ENCODE measurements at regions not wholly inside any gene's neighbourhood (a gene's known extent, or its start where the extent isn't known, plus 50 kb on each side); places are given as distances from the start of the nearest gene placed in this dataset.

DNA sequence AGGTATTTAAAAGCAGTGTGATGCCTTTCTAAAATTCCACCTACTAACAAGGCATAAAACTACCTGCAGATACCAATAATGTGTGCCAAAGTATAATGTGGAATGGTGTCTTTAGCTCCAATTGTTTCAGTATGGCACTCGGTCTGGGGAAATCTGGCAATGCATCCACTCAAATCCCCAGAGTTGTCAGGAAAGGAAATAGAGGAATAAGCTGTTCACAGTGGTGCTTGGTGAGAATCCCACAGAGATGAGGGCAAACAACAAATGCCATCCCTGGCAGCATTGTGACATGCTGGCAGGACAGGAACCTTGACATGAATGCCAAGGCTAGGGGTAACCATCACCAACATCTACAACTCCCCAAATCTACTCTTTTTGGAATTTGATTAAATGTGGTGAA, 240.7 kb downstream of the BARHL2 start:
- no peaks in the 10 kb centered on the region for H3K27me3 Mint-ChIP-seq
- H3K27ac Mint-ChIP-seq, result no peak overlapping the region
- Histone ChIP-seq H3K4me1 (ENCODE audit: control insufficient read depth in 1 of 2, extremely low read depth in 1 of 2, insufficient read depth in 2 of 2, low read length in 2 of 2) (no peaks in the 10 kb centered on the region), H3K4me3 (ENCODE audit: control insufficient read depth in 1 of 2, extremely low read depth in 1 of 2, low read length in 1 of 2) (no peak overlapping the region), H3K9me3 (no peaks in the 10 kb centered on the region), H3K27me3 (replicated peaks in 1 of 2; ENCODE audit: control insufficient read depth in 2 of 2, extremely low read depth in 1 of 2, insufficient read depth in 2 of 2, low read length in 1 of 2) (peaks cover 0 to 3% of the 10 kb centered on the region in 2 experiments), H3K36me3 (ENCODE audit: control insufficient read depth in 2 of 2, extremely low read depth in 1 of 2, insufficient read depth in 1 of 2, low read length in 1 of 2) (no peaks in the 10 kb centered on the region), H3K27ac (ENCODE audit: low read length) (no peak overlapping the region)
- DNase-seq, result no peak
- WGBS (ENCODE audit: insufficient coverage), result no CpG with 5 or more reads among the region's 1 CpG
- H3K9me3 Mint-ChIP-seq, result no peaks in the 10 kb centered on the region
- no peak overlapping the region for H3K4me3 Mint-ChIP-seq
- H3K36me3 Mint-ChIP-seq, result no peaks in the 10 kb centered on the region
- CTCF ChIA-PET, result no interaction called here
- no peak for ATAC-seq (replicated peaks in 1 of 4)
- POLR2A ChIA-PET, result no interaction called here
- H3K4me1 Mint-ChIP-seq, result no peaks in the 10 kb centered on the region

DNA sequence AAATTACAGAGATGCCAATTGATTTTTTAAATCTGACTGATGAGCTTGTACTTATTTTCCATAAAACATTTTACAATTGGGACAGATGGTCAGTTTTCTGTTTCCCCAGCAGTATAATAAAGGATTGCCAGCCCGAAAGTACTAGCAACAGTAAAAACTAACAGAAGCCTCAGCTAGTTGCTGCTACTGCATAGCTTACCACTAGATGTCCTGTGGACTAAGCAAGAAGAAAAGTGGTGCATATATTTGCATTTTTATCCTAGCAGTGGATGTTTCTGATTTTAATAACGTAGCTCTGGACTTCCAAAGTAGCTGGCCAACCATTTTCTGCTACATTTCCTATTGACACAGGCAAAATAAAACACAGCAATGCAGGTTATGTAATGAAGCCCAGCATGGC, 241.5 kb downstream of the BARHL2 start:
- 50% methylated on average over 2 of the region's 2 CpGs for WGBS (ENCODE audit: insufficient coverage)
- no peak overlapping the region for H3K27ac Mint-ChIP-seq
- ChIA-PET CTCF (no interaction called here), POLR2A (interaction anchor here in 1 of 2 donors (0.7 kb wide), 1 partner anchor 10 kb away, joined by 3 read pairs; no protein-coding TSS in a partner anchor)
- no peak overlapping the region for H3K27ac ChIP-seq (ENCODE audit: low read length)
- ATAC-seq (replicated peaks in 1 of 4) (no peak), DNase-seq (no peak)
- no peaks in the 10 kb centered on the region for H3K9me3 Mint-ChIP-seq
- H3K27me3 Mint-ChIP-seq, result no peaks in the 10 kb centered on the region
- no peaks in the 10 kb centered on the region for H3K9me3 ChIP-seq
- no peaks in the 10 kb centered on the region for H3K4me1 ChIP-seq (ENCODE audit: control insufficient read depth in 1 of 2, extremely low read depth in 1 of 2, insufficient read depth in 2 of 2, low read length in 2 of 2)
- no peaks in the 10 kb centered on the region for H3K36me3 ChIP-seq (ENCODE audit: control insufficient read depth in 2 of 2, extremely low read depth in 1 of 2, insufficient read depth in 1 of 2, low read length in 1 of 2)
- peaks cover 0 to 3% of the 10 kb centered on the region in 2 experiments for H3K27me3 ChIP-seq (replicated peaks in 1 of 2; ENCODE audit: control insufficient read depth in 2 of 2, extremely low read depth in 1 of 2, insufficient read depth in 2 of 2, low read length in 1 of 2)
- no peak overlapping the region for H3K4me3 ChIP-seq (ENCODE audit: control insufficient read depth in 1 of 2, extremely low read depth in 1 of 2, low read length in 1 of 2)
- H3K4me3 Mint-ChIP-seq, result no peak overlapping the region
- H3K36me3 Mint-ChIP-seq, result no peaks in the 10 kb centered on the region
- H3K4me1 Mint-ChIP-seq, result no peaks in the 10 kb centered on the region

GRCh38 chr1:90474731-90475130, 242.4 kb downstream of the BARHL2 start:
- Mint-ChIP-seq H3K4me3 (no peak overlapping the region), H3K36me3 (no peaks in the 10 kb centered on the region), H3K9me3 (no peaks in the 10 kb centered on the region), H3K27ac (no peak overlapping the region), H3K27me3 (no peaks in the 10 kb centered on the region), H3K4me1 (no peaks in the 10 kb centered on the region)
- Histone ChIP-seq H3K4me1 (ENCODE audit: control insufficient read depth in 1 of 2, extremely low read depth in 1 of 2, insufficient read depth in 2 of 2, low read length in 2 of 2) (no peaks in the 10 kb centered on the region), H3K27ac (ENCODE audit: low read length) (no peak overlapping the region), H3K9me3 (no peaks in the 10 kb centered on the region), H3K36me3 (ENCODE audit: control insufficient read depth in 2 of 2, extremely low read depth in 1 of 2, insufficient read depth in 1 of 2, low read length in 1 of 2) (no peaks in the 10 kb centered on the region), H3K4me3 (ENCODE audit: control insufficient read depth in 1 of 2, extremely low read depth in 1 of 2, low read length in 1 of 2) (no peak overlapping the region), H3K27me3 (replicated peaks in 1 of 2; ENCODE audit: control insufficient read depth in 2 of 2, extremely low read depth in 1 of 2, insufficient read depth in 2 of 2, low read length in 1 of 2) (peaks cover 0 to 3% of the 10 kb centered on the region in 2 experiments)
- ChIA-PET CTCF (no interaction called here), POLR2A (interaction anchor here in 1 of 2 donors (0.6 kb wide), 1 partner anchor 69 kb away, joined by 3 read pairs; no protein-coding TSS in a partner anchor)
- no peak for DNase-seq
- no peak for ATAC-seq (replicated peaks in 1 of 4)
- no CpG with 5 or more reads among the region's 1 CpG for WGBS (ENCODE audit: insufficient coverage)

DNA sequence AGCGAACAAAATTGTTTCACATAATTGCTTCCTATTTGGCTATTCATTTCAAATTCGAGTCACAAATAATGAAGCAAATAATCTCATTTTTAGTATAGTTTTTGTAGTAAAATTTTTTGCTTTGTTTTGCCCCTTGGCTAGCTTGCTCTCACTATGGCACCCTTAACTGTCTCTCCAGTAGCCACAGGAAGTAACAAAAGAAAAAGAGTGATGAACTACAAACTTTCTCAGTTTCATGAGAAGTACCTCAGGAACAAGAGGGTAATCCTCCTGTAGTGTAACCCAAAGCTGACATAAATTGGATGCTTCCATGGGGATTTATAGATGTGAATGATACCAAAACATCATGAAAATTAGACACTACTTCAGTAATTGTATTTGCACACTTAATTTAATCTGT, 242.9 kb downstream of the BARHL2 start:
- WGBS (ENCODE audit: insufficient coverage), result no CpG with 5 or more reads among the region's 2 CpGs
- H3K4me3 ChIP-seq (ENCODE audit: control insufficient read depth in 1 of 2, extremely low read depth in 1 of 2, low read length in 1 of 2), result no peak overlapping the region
- H3K4me1 ChIP-seq (ENCODE audit: control insufficient read depth in 1 of 2, extremely low read depth in 1 of 2, insufficient read depth in 2 of 2, low read length in 2 of 2), result no peaks in the 10 kb centered on the region
- no peaks in the 10 kb centered on the region for H3K9me3 Mint-ChIP-seq
- H3K36me3 ChIP-seq (ENCODE audit: control insufficient read depth in 2 of 2, extremely low read depth in 1 of 2, insufficient read depth in 1 of 2, low read length in 1 of 2), result no peaks in the 10 kb centered on the region
- DNase-seq (no peak), ATAC-seq (replicated peaks in 1 of 4) (no peak)
- no peak overlapping the region for H3K27ac Mint-ChIP-seq
- no peak overlapping the region for H3K4me3 Mint-ChIP-seq
- no peaks in the 10 kb centered on the region for H3K36me3 Mint-ChIP-seq
- no peaks in the 10 kb centered on the region for H3K27me3 ChIP-seq (replicated peaks in 1 of 2; ENCODE audit: control insufficient read depth in 2 of 2, extremely low read depth in 1 of 2, insufficient read depth in 2 of 2, low read length in 1 of 2)
- no peaks in the 10 kb centered on the region for H3K4me1 Mint-ChIP-seq
- H3K9me3 ChIP-seq, result no peaks in the 10 kb centered on the region
- H3K27ac ChIP-seq (ENCODE audit: low read length), result no peak overlapping the region
- ChIA-PET POLR2A (no interaction called here), CTCF (no interaction called here)
- H3K27me3 Mint-ChIP-seq, result no peaks in the 10 kb centered on the region

- no peaks in the 10 kb centered on the region for H3K36me3 Mint-ChIP-seq
- H3K4me1 Mint-ChIP-seq, result no peaks in the 10 kb centered on the region
- DNase-seq (no peak), ATAC-seq (replicated peaks in 1 of 4) (no peak)
- H3K27me3 Mint-ChIP-seq, result no peaks in the 10 kb centered on the region
- Histone ChIP-seq H3K27me3 (replicated peaks in 1 of 2; ENCODE audit: control insufficient read depth in 2 of 2, extremely low read depth in 1 of 2, insufficient read depth in 2 of 2, low read length in 1 of 2) (no peaks in the 10 kb centered on the region), H3K9me3 (no peaks in the 10 kb centered on the region), H3K4me3 (ENCODE audit: control insufficient read depth in 1 of 2, extremely low read depth in 1 of 2, low read length in 1 of 2) (no peak overlapping the region), H3K4me1 (ENCODE audit: control insufficient read depth in 1 of 2, extremely low read depth in 1 of 2, insufficient read depth in 2 of 2, low read length in 2 of 2) (no peaks in the 10 kb centered on the region), H3K36me3 (ENCODE audit: control insufficient read depth in 2 of 2, extremely low read depth in 1 of 2, insufficient read depth in 1 of 2, low read length in 1 of 2) (no peaks in the 10 kb centered on the region), H3K27ac (ENCODE audit: low read length) (no peak overlapping the region)
- ChIA-PET POLR2A (no interaction called here), CTCF (no interaction called here)
- no CpG with 5 or more reads among the region's 1 CpG for WGBS (ENCODE audit: insufficient coverage)
- no peak overlapping the region for H3K4me3 Mint-ChIP-seq
- H3K27ac Mint-ChIP-seq, result no peak overlapping the region
- H3K9me3 Mint-ChIP-seq, result no peaks in the 10 kb centered on the region
Measured at GRCh38 chr1:90472775-90473174, 244.3 kb downstream of the BARHL2 start.

DNA sequence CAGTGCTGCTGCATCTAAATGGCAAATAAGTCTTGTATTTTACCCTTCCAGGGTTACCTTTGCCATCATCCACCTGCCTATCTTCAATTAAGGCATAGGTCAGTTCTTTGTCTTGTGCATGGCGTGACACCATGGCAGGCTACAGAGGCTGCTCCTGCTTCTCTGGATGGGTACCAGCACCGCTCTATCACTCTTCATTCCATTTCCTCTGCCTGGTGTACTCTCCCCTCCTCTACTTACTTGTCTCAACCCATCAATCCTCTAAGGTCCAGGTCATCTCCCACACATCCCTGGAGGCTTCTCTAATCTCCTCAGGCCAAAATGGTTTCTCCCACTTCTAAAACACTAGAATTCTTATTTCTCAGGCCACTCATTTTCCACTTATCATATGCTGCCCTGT, 257.5 kb downstream of the BARHL2 start:
- no peaks in the 10 kb centered on the region for H3K9me3 Mint-ChIP-seq
- no peaks in the 10 kb centered on the region for H3K36me3 Mint-ChIP-seq
- no peak overlapping the region for H3K4me3 Mint-ChIP-seq
- CTCF ChIA-PET, result no interaction called here
- no peaks in the 10 kb centered on the region for H3K4me1 Mint-ChIP-seq
- no peak for ATAC-seq (replicated peaks in 1 of 4)
- 88% methylated on average over 2 of the region's 2 CpGs for WGBS (ENCODE audit: insufficient coverage)
- H3K36me3 ChIP-seq (ENCODE audit: control insufficient read depth in 2 of 2, extremely low read depth in 1 of 2, insufficient read depth in 1 of 2, low read length in 1 of 2), result no peaks in the 10 kb centered on the region
- H3K4me1 ChIP-seq (ENCODE audit: control insufficient read depth in 1 of 2, extremely low read depth in 1 of 2, insufficient read depth in 2 of 2, low read length in 2 of 2), result no peaks in the 10 kb centered on the region
- H3K4me3 ChIP-seq (ENCODE audit: control insufficient read depth in 1 of 2, extremely low read depth in 1 of 2, low read length in 1 of 2), result no peak overlapping the region
- no peaks in the 10 kb centered on the region for H3K27me3 Mint-ChIP-seq
- no peaks in the 10 kb centered on the region for H3K9me3 ChIP-seq
- no peak for DNase-seq
- no peak overlapping the region for H3K27ac Mint-ChIP-seq
- no peaks in the 10 kb centered on the region for H3K27me3 ChIP-seq (replicated peaks in 1 of 2; ENCODE audit: control insufficient read depth in 2 of 2, extremely low read depth in 1 of 2, insufficient read depth in 2 of 2, low read length in 1 of 2)
- no peak overlapping the region for H3K27ac ChIP-seq (ENCODE audit: low read length)
- POLR2A ChIA-PET, result no interaction called here

DNA sequence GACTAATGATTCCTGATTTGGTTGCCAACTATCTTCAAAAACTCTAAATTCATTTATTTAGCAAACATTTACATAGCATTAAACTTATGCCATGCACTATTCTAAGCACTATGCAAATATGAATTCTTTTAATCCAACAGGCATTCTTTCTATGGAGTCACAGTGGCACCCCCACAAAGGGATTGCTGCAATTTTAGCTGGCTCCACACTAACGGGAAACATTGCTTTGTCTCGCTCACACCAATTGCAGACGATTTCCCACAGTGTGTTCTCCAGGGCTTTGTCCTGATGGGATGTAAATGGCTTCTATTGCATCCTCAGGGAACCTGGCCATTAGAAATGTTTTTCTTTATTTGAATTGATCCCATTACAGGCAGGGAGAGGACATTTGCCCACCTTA, 259.1 kb downstream of the BARHL2 start:
- ChIA-PET POLR2A (no interaction called here), CTCF (no interaction called here)
- H3K27me3 Mint-ChIP-seq, result no peaks in the 10 kb centered on the region
- H3K27ac Mint-ChIP-seq, result no peak overlapping the region
- no peak overlapping the region for H3K4me3 Mint-ChIP-seq
- ATAC-seq (replicated peaks in 1 of 4) (no peak), DNase-seq (no peak)
- no peaks in the 10 kb centered on the region for H3K4me1 Mint-ChIP-seq
- Histone ChIP-seq H3K36me3 (ENCODE audit: control insufficient read depth in 2 of 2, extremely low read depth in 1 of 2, insufficient read depth in 1 of 2, low read length in 1 of 2) (no peaks in the 10 kb centered on the region), H3K4me3 (ENCODE audit: control insufficient read depth in 1 of 2, extremely low read depth in 1 of 2, low read length in 1 of 2) (no peak overlapping the region), H3K27me3 (replicated peaks in 1 of 2; ENCODE audit: control insufficient read depth in 2 of 2, extremely low read depth in 1 of 2, insufficient read depth in 2 of 2, low read length in 1 of 2) (no peaks in the 10 kb centered on the region), H3K4me1 (ENCODE audit: control insufficient read depth in 1 of 2, extremely low read depth in 1 of 2, insufficient read depth in 2 of 2, low read length in 2 of 2) (no peaks in the 10 kb centered on the region), H3K27ac (ENCODE audit: low read length) (no peak overlapping the region), H3K9me3 (no peaks in the 10 kb centered on the region)
- no peaks in the 10 kb centered on the region for H3K36me3 Mint-ChIP-seq
- WGBS (ENCODE audit: insufficient coverage), result 100% methylated on average over 2 of the region's 3 CpGs
- no peaks in the 10 kb centered on the region for H3K9me3 Mint-ChIP-seq

Data from T-cell (primary cell).